ENCODE measurements at regions not wholly inside any gene's neighbourhood (a gene's known extent, or its start where the extent isn't known, plus 50 kb on each side); places are given as distances from the start of the nearest gene placed in this dataset.

- DNase-seq (ENCODE audit: low read depth): no peak
These were observed 451.4 kb downstream of the EIPR1 start for GRCh38 chr2:2926009-2926857.

GRCh38 chr2:2922156-2922555 lies 455.5 kb downstream of the EIPR1 start:
- DNase-seq (ENCODE audit: low read depth): no peak

- no peak for DNase-seq (ENCODE audit: low read depth)
These were observed 456.5 kb downstream of the EIPR1 start for GRCh38 chr2:2921011-2921720.

GRCh38 chr2:2919574-2920365 lies 457.8 kb downstream of the EIPR1 start:
- DNase-seq (ENCODE audit: low read depth): no peak

- DNase-seq (ENCODE audit: low read depth): no peak
These were observed 458.6 kb downstream of the EIPR1 start for GRCh38 chr2:2919026-2919425.

- no peak for DNase-seq (ENCODE audit: low read depth)
These were observed 461.0 kb downstream of the EIPR1 start for GRCh38 chr2:2916621-2917020.

GRCh38 chr2:2914252-2914651 lies 463.4 kb downstream of the EIPR1 start:
- DNase-seq (ENCODE audit: low read depth): no peak

GRCh38 chr2:2913601-2914120 lies 464.0 kb downstream of the EIPR1 start:
- no peak for DNase-seq (ENCODE audit: low read depth)

GRCh38 chr2:2912731-2913130 lies 464.9 kb downstream of the EIPR1 start:
- DNase-seq (ENCODE audit: low read depth): no peak

GRCh38 chr2:2912293-2912692 lies 465.3 kb downstream of the EIPR1 start:
- no peak for DNase-seq (ENCODE audit: low read depth)

- no peak for DNase-seq (ENCODE audit: low read depth)
These were observed 467.4 kb downstream of the EIPR1 start for GRCh38 chr2:2910259-2910658.

GRCh38 chr2:2909086-2910035 lies 468.3 kb downstream of the EIPR1 start:
- DNase-seq (ENCODE audit: low read depth): no peak

- no peak for DNase-seq (ENCODE audit: low read depth)
These were observed 471.5 kb downstream of the EIPR1 start for GRCh38 chr2:2906091-2906490.

GRCh38 chr2:2904721-2905350 lies 472.8 kb downstream of the EIPR1 start:
- DNase-seq (ENCODE audit: low read depth): no peak

- DNase-seq (ENCODE audit: low read depth): no peak
These were observed 474.9 kb downstream of the EIPR1 start for GRCh38 chr2:2902547-2903281.

- DNase-seq (ENCODE audit: low read depth): no peak
These were observed 476.0 kb downstream of the EIPR1 start for GRCh38 chr2:2901384-2902345.

GRCh38 chr2:2899826-2900225 lies 477.8 kb downstream of the EIPR1 start:
- no peak for DNase-seq (ENCODE audit: low read depth)

- DNase-seq (ENCODE audit: low read depth): no peak
These were observed 478.9 kb downstream of the EIPR1 start for GRCh38 chr2:2898744-2899143.

- no peak for DNase-seq (ENCODE audit: low read depth)
These were observed 481.0 kb downstream of the EIPR1 start for GRCh38 chr2:2896643-2897042.
